H9 (cell line): ENCODE measurements at regions not wholly inside any gene's neighbourhood (a gene's known extent, or its start where the extent isn't known, plus 50 kb on each side); places are given as distances from the start of the nearest gene placed in this dataset.

Source experiments
- DNase-seq: peaks from one replicate; pipeline ENCODE4 v3.0.0-alpha.2; 2017
- H2AFZ ChIP-seq: one replicate; pipeline ENCODE4 v1.6.1; 2013; ENCODE audit warnings: mild to moderate bottlenecking, low read length, control low read depth, moderate library complexity
- H2AK5ac ChIP-seq: 2 replicates; pipeline ENCODE4 v1.6.1; 2013; ENCODE audit warnings: low read length, control low read depth, mixed read lengths; ENCODE audit not compliant: insufficient read length
- H2BK120ac ChIP-seq: one replicate; pipeline ENCODE4 v1.6.1; 2013; ENCODE audit warnings: low read depth, mild to moderate bottlenecking, low read length, control low read depth, inconsistent platforms; ENCODE audit not compliant: poor library complexity, severe bottlenecking
- H2BK12ac ChIP-seq: 2 replicates; pipeline ENCODE4 v1.6.1; 2013; ENCODE audit warnings: low read length, control low read depth, mixed read lengths, low read depth; ENCODE audit not compliant: insufficient read length
- H2BK15ac ChIP-seq: 2 replicates; pipeline ENCODE4 v1.6.1; 2013; ENCODE audit warnings: low read depth, low read length, control low read depth
- H2BK20ac ChIP-seq: one replicate; pipeline ENCODE4 v1.6.1; 2013; ENCODE audit warnings: low read depth, mild to moderate bottlenecking, low read length, control low read depth, inconsistent platforms; ENCODE audit not compliant: poor library complexity, severe bottlenecking
- H2BK5ac ChIP-seq: 2 replicates; pipeline ENCODE4 v1.6.1; 2013; ENCODE audit warnings: low read length, control low read depth, mixed read lengths; ENCODE audit not compliant: insufficient read length
- H3K14ac ChIP-seq: 2 replicates; pipeline ENCODE4 v1.6.1; 2013; ENCODE audit warnings: low read length, control low read depth; ENCODE audit not compliant: insufficient read depth
- H3K18ac ChIP-seq: 2 replicates; pipeline ENCODE4 v1.6.1; 2013; ENCODE audit warnings: low read depth, mild to moderate bottlenecking, mixed read lengths, low read length, control low read depth; ENCODE audit not compliant: insufficient read length
- H3K23ac ChIP-seq: 2 replicates; pipeline ENCODE4 v1.6.1; 2013; ENCODE audit warnings: low read length, control low read depth, mixed read lengths, low read depth; ENCODE audit not compliant: insufficient read length
- H3K23me2 ChIP-seq: 2 replicates; pipeline ENCODE4 v1.6.1; 2013; ENCODE audit warnings: low read depth, mild to moderate bottlenecking, mixed read lengths, low read length, control low read depth; ENCODE audit not compliant: insufficient read length, poor library complexity, severe bottlenecking
- H3K27ac ChIP-seq: 2 replicates; pipeline ENCODE4 v1.5.1; 2013; ENCODE audit warnings: low read length, control low read depth, mixed read lengths, low read depth; ENCODE audit not compliant: insufficient read length
- H3K27me3 ChIP-seq: 2 replicates; pipeline ENCODE4 v1.6.1; 2013; ENCODE audit warnings: low read length, control low read depth, inconsistent platforms; ENCODE audit not compliant: insufficient read depth
- H3K4ac ChIP-seq: 2 replicates; pipeline ENCODE4 v1.6.1; 2013; ENCODE audit warnings: low read depth, mild to moderate bottlenecking, control low read depth, inconsistent platforms, low read length, moderate library complexity
- H3K4me1 ChIP-seq: 2 replicates; pipeline ENCODE4 v1.6.1; 2013; ENCODE audit warnings: low read length, control low read depth, inconsistent platforms; ENCODE audit not compliant: insufficient read depth
- H3K4me2 ChIP-seq: 2 replicates; pipeline ENCODE4 v1.6.1; 2013; ENCODE audit warnings: low read length, control low read depth, mixed read lengths; ENCODE audit not compliant: insufficient read length, insufficient read depth
- H3K56ac ChIP-seq: 2 replicates; pipeline ENCODE4 v1.6.1; 2013; ENCODE audit warnings: low read depth, mild to moderate bottlenecking, mixed read lengths, low read length, control low read depth; ENCODE audit not compliant: insufficient read length
- H3K79me1 ChIP-seq: 2 replicates; pipeline ENCODE4 v1.6.1; 2013; ENCODE audit warnings: low read depth, mild to moderate bottlenecking, moderate library complexity, low read length, control low read depth, inconsistent platforms; ENCODE audit not compliant: insufficient read depth, poor library complexity, severe bottlenecking
- H3K79me2 ChIP-seq: 2 replicates; pipeline ENCODE4 v1.6.1; 2013; ENCODE audit warnings: low read length, control low read depth, inconsistent platforms; ENCODE audit not compliant: insufficient read depth
- H3K9ac ChIP-seq: 2 replicates; pipeline ENCODE4 v1.6.1; 2013; ENCODE audit warnings: low read length, control low read depth, mixed read lengths; ENCODE audit not compliant: insufficient read length; ENCODE audit errors: extremely low read depth
- H3K9me3 ChIP-seq: one replicate; pipeline ENCODE4 v1.6.1; 2013; ENCODE audit warnings: low read depth, low read length, inconsistent platforms; ENCODE audit not compliant: control insufficient read depth
- H3T11ph ChIP-seq: one replicate; pipeline ENCODE4 v1.6.1; 2013; ENCODE audit warnings: mild to moderate bottlenecking, low read length, control low read depth, inconsistent platforms
- H4K20me1 ChIP-seq: one replicate; pipeline ENCODE4 v1.6.1; 2013; ENCODE audit not compliant: control insufficient read depth, insufficient read length, insufficient read depth
- H4K5ac ChIP-seq: 2 replicates; pipeline ENCODE4 v1.6.1; 2013; ENCODE audit warnings: low read depth, mild to moderate bottlenecking, mixed read lengths, low read length, control low read depth; ENCODE audit not compliant: insufficient read length
- H4K8ac ChIP-seq: replicated peaks from 2 replicates; pipeline ENCODE4 v1.6.1; 2013; ENCODE audit warnings: low read length, control low read depth, mixed read lengths, low read depth; ENCODE audit not compliant: insufficient read length
- H4K91ac ChIP-seq: 2 replicates; pipeline ENCODE4 v1.6.1; 2013; ENCODE audit warnings: low read depth, mild to moderate bottlenecking, moderate library complexity, mixed read lengths, low read length, control low read depth; ENCODE audit not compliant: insufficient read length
- H3K27ac Mint-ChIP-seq, 3 experiments: 2 replicates in 2 of 3; 3 replicates in 1 of 3; pipeline ENCODE4 v1.8.0; 2020 to 2021; ENCODE audit warnings: mixed read lengths in 3 of 3, mild to moderate bottlenecking in 1 of 3, moderate library complexity in 1 of 3
- H3K27me3 Mint-ChIP-seq: 2 replicates; pipeline ENCODE4 v1.8.0; 2021; ENCODE audit warnings: low read depth, mild to moderate bottlenecking, moderate library complexity, mixed read lengths
- H3K36me3 Mint-ChIP-seq, 3 experiments: 2 replicates in 2 of 3; 3 replicates in 1 of 3; pipeline ENCODE4 v1.8.0; 2020 to 2021; ENCODE audit warnings: low read depth in 3 of 3, mixed read lengths in 3 of 3; ENCODE audit not compliant: insufficient read depth in 1 of 3
- H3K4me1 Mint-ChIP-seq, 2 experiments: 2 replicates each; pipeline ENCODE4 v1.8.0; 2020; ENCODE audit warnings: mixed read lengths in 2 of 2
- H3K4me3 Mint-ChIP-seq, 2 experiments: 2 replicates in 1 of 2; 3 replicates in 1 of 2; pipeline ENCODE4 v1.8.0; 2020 to 2021; ENCODE audit warnings: mild to moderate bottlenecking in 2 of 2, mixed read lengths in 2 of 2, moderate library complexity in 1 of 2
- H3K9me3 Mint-ChIP-seq, 2 experiments: 2 replicates in 1 of 2; 3 replicates in 1 of 2; pipeline ENCODE4 v1.8.0; 2020; ENCODE audit warnings: mild to moderate bottlenecking in 2 of 2, mixed read lengths in 2 of 2, moderate library complexity in 1 of 2
- CTCF ChIP-seq: fragments of 200-600 bp; sonication (generic); conservative IDR thresholded peaks from 3 replicates; pipeline ENCODE4 v1.8.0; 2021; ENCODE audit warnings: antibody characterized with exemption, mild to moderate bottlenecking

GRCh38 chr2:206850369-206850768, 85.0 kb downstream of the FASTKD2 start:
- Histone ChIP-seq H3K56ac (no peak overlapping the region), H2BK20ac (no peak overlapping the region), H3K4me1 (peaks cover 2% of the 10 kb centered on the region; the same call in 1 of the 2 replicates), H3K27ac (no peak overlapping the region), H4K8ac (no peak overlapping the region), H3K4ac (no peak overlapping the region), H3K18ac (no peak overlapping the region), H4K20me1 (no peaks in the 10 kb centered on the region), H3K23me2 (no peaks in the 10 kb centered on the region), H3K14ac (no peak overlapping the region), H3T11ph (no peak overlapping the region), H2BK5ac (no peak overlapping the region), H3K9me3 (no peaks in the 10 kb centered on the region), H3K79me2 (no peaks in the 10 kb centered on the region), H4K91ac (no peak overlapping the region), H2BK120ac (no peak overlapping the region), H3K4me2 (no peak overlapping the region), H2BK15ac (no peak overlapping the region), H3K9ac (no peak overlapping the region), H3K23ac (no peak overlapping the region), H3K27me3 (no peaks in the 10 kb centered on the region), H2AK5ac (no peak overlapping the region), H4K5ac (no peak overlapping the region), H2BK12ac (no peak overlapping the region), H3K79me1 (no peaks in the 10 kb centered on the region), H2AFZ (no peak overlapping the region)
- Mint-ChIP-seq H3K27me3 (no peaks in the 10 kb centered on the region), H3K36me3 (no peaks in the 10 kb centered on the region), H3K4me1 (peaks cover 0 to 5% of the 10 kb centered on the region in 2 experiments; a peak in 2 of 4 replicates), H3K27ac (no peak overlapping the region), H3K9me3 (no peaks in the 10 kb centered on the region), H3K4me3 (no peak overlapping the region)
- no peak for DNase-seq
- no peak for TF ChIP-seq CTCF
